HepG2 (cell line): ENCODE measurements at regions not wholly inside any gene's neighbourhood (a gene's known extent, or its start where the extent isn't known, plus 50 kb on each side); places are given as distances from the start of the nearest gene placed in this dataset.

Experiments
- ATAC-seq: fragments of 200-7000 bp; cut with Tn5 transposase; 3 replicates; pipeline ENCODE4 v1.9.1; 2020; ENCODE audit warnings: mild to moderate bottlenecking, moderate library complexity
- BruUV-seq: library from RNA; stranded (reverse); fragments of 400-500 nt; replicated peaks from 2 replicates; lab custom pipeline; 2021; lab: Mats Ljungman, UMichigan
- CTCF ChIA-PET: fragments of 300-600 bp; formaldehyde crosslinking; extraction: SDS; loops from one replicate; lab custom pipeline; 2021; ENCODE audit warnings: low total read pairs, inconsistent platforms, low intra/inter-chr PET ratio; lab: Yijun Ruan, JAX
- POLR2A ChIA-PET: fragments of 350-600 bp; sonication (Branson Sonifier 250); formaldehyde crosslinking; loops from one replicate; lab custom pipeline; 2020; ENCODE audit warnings: antibody characterized with exemption, inconsistent platforms; lab: Yijun Ruan, JAX
- DNase-seq: peaks from one replicate; pipeline ENCODE4 v3.0.0-alpha.2; 2015; ENCODE audit warnings: low spot score
- FAIRE-seq: peaks from 3 replicates; lab custom pipeline; 2011; peaks lifted over from hg19 to GRCh38; lab: Jason Lieb, UNC
- H2AFZ ChIP-seq: one replicate; pipeline ENCODE4 v1.6.1; 2011; ENCODE audit warnings: low read length, inconsistent platforms
- H3K27ac ChIP-seq: fragments of 300-600 bp; 3 replicates; pipeline ENCODE4 v1.8.0; 2011; ENCODE audit warnings: mixed run types, mild to moderate bottlenecking, mixed read lengths, low read length, inconsistent platforms; ENCODE audit not compliant: insufficient read depth; ENCODE audit errors: extremely low read length
- H3K27me3 ChIP-seq, 2 experiments: fragments of 200-600 bp in 1 of 2; 2 replicates in 1 of 2; 3 replicates in 1 of 2; pipeline versions ENCODE4 v1.6.0 to v1.8.0; 2011; ENCODE audit warnings: low read length in 2 of 2, mild to moderate bottlenecking in 2 of 2, moderate library complexity in 2 of 2, inconsistent platforms in 1 of 2; ENCODE audit not compliant: insufficient read depth in 2 of 2, control insufficient read depth in 1 of 2
- H3K36me3 ChIP-seq, 2 experiments: fragments of 200-600 bp in 1 of 2; replicated peaks in 1 of 2; 2 replicates in 1 of 2; 3 replicates in 1 of 2; pipeline versions ENCODE4 v1.5.1 to v1.8.0; 2011; ENCODE audit warnings: low read length in 2 of 2, inconsistent platforms in 1 of 2; ENCODE audit not compliant: insufficient read depth in 2 of 2, control insufficient read depth in 1 of 2
- H3K4me1 ChIP-seq: 2 replicates; pipeline ENCODE4 v1.5.1; 2012; ENCODE audit warnings: low read length, inconsistent platforms; ENCODE audit not compliant: insufficient read depth
- H3K4me2 ChIP-seq: 2 replicates; pipeline ENCODE4 v1.6.0; 2011; ENCODE audit warnings: low read depth, low read length, inconsistent platforms
- H3K4me3 ChIP-seq, 3 experiments: fragments of 200-600 bp in 1 of 3; sonication (generic), shearing (Covaris generic) in 1 of 3; replicated peaks in 1 of 3; 2 replicates each; pipeline ENCODE4 v1.5.1; 2011 to 2016; ENCODE audit warnings: low read length in 3 of 3, inconsistent platforms in 2 of 3, low read depth in 2 of 3, mild to moderate bottlenecking in 2 of 3, control low read depth in 1 of 3, mixed read lengths in 1 of 3; ENCODE audit not compliant: insufficient read depth in 1 of 3
- H3K79me2 ChIP-seq: one replicate; pipeline ENCODE4 v1.6.1; 2011; ENCODE audit warnings: low read length, inconsistent platforms; ENCODE audit not compliant: insufficient read depth
- H3K9ac ChIP-seq: 2 replicates; pipeline ENCODE4 v1.6.0; 2011; ENCODE audit warnings: mild to moderate bottlenecking, low read depth, low read length, inconsistent platforms; ENCODE audit not compliant: insufficient read depth
- H3K9me3 ChIP-seq: 2 replicates; pipeline ENCODE4 v1.5.1; 2012; ENCODE audit warnings: mild to moderate bottlenecking, low read length
- H4K20me1 ChIP-seq: 2 replicates; pipeline ENCODE4 v1.6.0; 2011; ENCODE audit warnings: inconsistent platforms, mild to moderate bottlenecking, low read length, moderate library complexity; ENCODE audit not compliant: insufficient read depth
- FOXM1 ChIP-seq: sonication (generic); formaldehyde crosslinking; IDR thresholded peaks from 2 replicates; pipeline ENCODE4 v1.5.0; 2020; ENCODE audit warnings: missing genetic modification reagents
- HNRNPL ChIP-seq: fragments of 200-400 bp; formaldehyde crosslinking; IDR thresholded peaks from 2 replicates; pipeline ENCODE4 v1.6.1; 2017; ENCODE audit warnings: mild to moderate bottlenecking, low read depth, low read length
- MXD4 ChIP-seq: IDR thresholded peaks from 2 replicates; pipeline ENCODE4 v1.6.1; 2016; ENCODE audit warnings: mild to moderate bottlenecking, missing biosample characterization, missing genetic modification reagents
- TOE1 ChIP-seq: sonication (generic); formaldehyde crosslinking; IDR thresholded peaks from 2 replicates; pipeline ENCODE4 v1.4.0; 2020; ENCODE audit warnings: mild to moderate bottlenecking, missing genetic modification reagents
- ZBTB38 ChIP-seq: sonication (generic); formaldehyde crosslinking; IDR thresholded peaks from 2 replicates; pipeline ENCODE4 v1.5.1; 2020; ENCODE audit warnings: mild to moderate bottlenecking, missing genetic modification reagents
- ZNF260 ChIP-seq: sonication (generic); formaldehyde crosslinking; IDR thresholded peaks from 2 replicates; pipeline ENCODE4 v1.4.0; 2020; ENCODE audit warnings: missing genetic modification reagents, low read depth, mild to moderate bottlenecking, borderline replicate concordance
- ZNF274 ChIP-seq: sonication (generic); formaldehyde crosslinking; IDR thresholded peaks from 2 replicates; pipeline ENCODE4 v1.5.1; 2020; ENCODE audit warnings: mild to moderate bottlenecking, missing genetic modification reagents
- ZNF331 ChIP-seq: sonication (generic); formaldehyde crosslinking; IDR thresholded peaks from 2 replicates; pipeline ENCODE4 v1.4.0; 2020; ENCODE audit warnings: missing genetic modification reagents
- ZNF724P ChIP-seq: sonication (generic); formaldehyde crosslinking; IDR thresholded peaks from 2 replicates; pipeline ENCODE4 v1.8.0; 2022; ENCODE audit warnings: missing genetic modification reagents, borderline replicate concordance
- ZNF816 ChIP-seq: sonication (generic); formaldehyde crosslinking; IDR thresholded peaks from 2 replicates; pipeline ENCODE4 v1.8.0; 2022; ENCODE audit warnings: missing genetic modification reagents, mild to moderate bottlenecking, borderline replicate concordance
- WGBS: methylation state at CpG from one replicate; pipeline ENCODE4 v1.1.6; 2017; ENCODE audit warnings: low lambda C conversion rate; 5-methylcytosine and 5-hydroxymethylcytosine counted together
- in situ Hi-C: cut with HindIII; loops from 2 replicates; pipeline ENCODE4 v1.10.0; 2017; ENCODE audit warnings: low pct_unique_long_range_greater_than_20kb; ENCODE audit not compliant: extremely low pct_ligation_motif_present
- intact Hi-C: fragments of 100-400 bp; cut with micrococcal nuclease; formaldehyde crosslinking; loops from one replicate; pipeline ENCODE4 v1.10.0; 2022; ENCODE audit not compliant: unreplicated experiment
- TF ChIP-seq, protein P1 (sequence below): sonication (generic); formaldehyde crosslinking; IDR thresholded peaks from 2 replicates; pipeline ENCODE4 v1.4.0; 2020; ENCODE audit warnings: missing genetic modification reagents, mild to moderate bottlenecking, borderline replicate concordance

GRCh38 chr2:146989741-146990140 lies 855.1 kb upstream of the ACVR2A start:
- no peak overlapping the region for H3K9ac ChIP-seq
- H3K4me3 ChIP-seq = no peak overlapping the region
- no TSS peak for BruUV-seq
- no peaks in the 10 kb centered on the region for H4K20me1 ChIP-seq
- no peak overlapping the region for H3K27ac ChIP-seq
- intact Hi-C loops = no loop called here
- no peaks in the 10 kb centered on the region for H3K9me3 ChIP-seq
- TF ChIP-seq ZNF816 (CRISPR knock-in tag) (no peak), ZNF724P (CRISPR knock-in tag) (no peak)
- in situ Hi-C loops = no loop called here
- H3K4me2 ChIP-seq = no peak overlapping the region
- H3K4me1 ChIP-seq = no peaks in the 10 kb centered on the region
- WGBS = 3% methylated on average over 1 of the region's 1 CpG
- H3K36me3 ChIP-seq = no peaks in the 10 kb centered on the region
- ChIA-PET CTCF (no interaction called here), POLR2A (no interaction called here)
- no peaks in the 10 kb centered on the region for H3K79me2 ChIP-seq
- no peaks in the 10 kb centered on the region for H3K27me3 ChIP-seq
- FAIRE-seq (no peak), DNase-seq (no peak), ATAC-seq (no peak)
- H2AFZ ChIP-seq = no peak overlapping the region

DNA sequence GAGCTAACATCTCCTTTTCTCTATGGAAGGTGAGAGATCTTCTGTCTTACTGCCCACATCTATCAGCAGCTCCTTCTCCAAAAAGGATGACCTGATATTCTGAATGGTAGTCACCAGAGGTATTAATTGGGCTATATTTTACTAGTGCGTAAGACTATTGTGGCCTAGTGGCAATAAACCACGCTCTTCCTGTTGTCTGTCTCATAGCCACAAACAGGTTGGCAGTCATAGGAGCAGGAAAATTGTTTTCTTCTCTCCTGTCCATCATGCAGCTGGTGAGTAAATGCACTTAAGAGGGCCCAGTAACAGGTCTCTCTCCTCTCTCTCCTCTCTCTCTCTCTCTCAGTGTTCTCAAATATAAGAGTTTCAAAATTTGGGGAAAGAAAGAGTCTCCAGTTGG lies 856.8 kb upstream of the ACVR2A start:
- no peak overlapping the region for H3K4me3 ChIP-seq
- no peak overlapping the region for H3K4me2 ChIP-seq
- H3K27ac ChIP-seq = no peak overlapping the region
- in situ Hi-C loops (no loop called here), intact Hi-C loops (no loop called here)
- no peaks in the 10 kb centered on the region for H3K27me3 ChIP-seq
- CTCF ChIA-PET = no interaction called here
- H2AFZ ChIP-seq = no peak overlapping the region
- no peaks in the 10 kb centered on the region for H4K20me1 ChIP-seq
- WGBS = 15% methylated on average over 2 of the region's 2 CpGs
- no peaks in the 10 kb centered on the region for H3K4me1 ChIP-seq
- BruUV-seq = no TSS peak
- no peak overlapping the region for H3K9ac ChIP-seq
- POLR2A ChIA-PET = no interaction called here
- H3K79me2 ChIP-seq = no peaks in the 10 kb centered on the region
- H3K9me3 ChIP-seq = no peaks in the 10 kb centered on the region
- FAIRE-seq = no peak
- no peak for DNase-seq
- H3K36me3 ChIP-seq = no peaks in the 10 kb centered on the region
- ATAC-seq = no peak
- TF ChIP-seq ZNF260 (CRISPR knock-in tag) (no peak), MXD4 (CRISPR knock-in tag) (no peak), ZNF274 (CRISPR knock-in tag) (no peak), TOE1 (CRISPR knock-in tag) (no peak), HNRNPL (no peak), FOXM1 (CRISPR knock-in tag) (no peak), ZNF331 (CRISPR knock-in tag) (no peak), ZBTB38 (CRISPR knock-in tag) (no peak)
- TF ChIP-seq, protein P1, sequence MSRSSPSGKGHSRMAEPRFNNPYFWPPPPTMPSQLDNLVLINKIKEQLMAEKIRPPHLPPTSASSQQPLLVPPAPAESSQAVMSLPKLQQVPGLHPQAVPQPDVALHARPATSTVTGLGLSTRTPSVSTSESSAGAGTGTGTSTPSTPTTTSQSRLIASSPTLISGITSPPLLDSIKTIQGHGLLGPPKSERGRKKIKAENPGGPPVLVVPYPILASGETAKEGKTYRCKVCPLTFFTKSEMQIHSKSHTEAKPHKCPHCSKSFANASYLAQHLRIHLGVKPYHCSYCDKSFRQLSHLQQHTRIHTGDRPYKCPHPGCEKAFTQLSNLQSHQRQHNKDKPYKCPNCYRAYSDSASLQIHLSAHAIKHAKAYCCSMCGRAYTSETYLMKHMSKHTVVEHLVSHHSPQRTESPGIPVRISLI (CRISPR knock-in tag) = no peak
